HG02938 (cell line): ENCODE measurements at regions not wholly inside any gene's neighbourhood (a gene's known extent, or its start where the extent isn't known, plus 50 kb on each side); places are given as distances from the start of the nearest gene placed in this dataset.

ENCODE experiments used
- ATAC-seq: cut with Tn5 transposase; IDR thresholded peaks from one replicate; pipeline ENCODE4 v1.9.1; 2021; ENCODE audit warnings: mild to moderate bottlenecking, moderate library complexity; ENCODE audit not compliant: unreplicated experiment

DNA sequence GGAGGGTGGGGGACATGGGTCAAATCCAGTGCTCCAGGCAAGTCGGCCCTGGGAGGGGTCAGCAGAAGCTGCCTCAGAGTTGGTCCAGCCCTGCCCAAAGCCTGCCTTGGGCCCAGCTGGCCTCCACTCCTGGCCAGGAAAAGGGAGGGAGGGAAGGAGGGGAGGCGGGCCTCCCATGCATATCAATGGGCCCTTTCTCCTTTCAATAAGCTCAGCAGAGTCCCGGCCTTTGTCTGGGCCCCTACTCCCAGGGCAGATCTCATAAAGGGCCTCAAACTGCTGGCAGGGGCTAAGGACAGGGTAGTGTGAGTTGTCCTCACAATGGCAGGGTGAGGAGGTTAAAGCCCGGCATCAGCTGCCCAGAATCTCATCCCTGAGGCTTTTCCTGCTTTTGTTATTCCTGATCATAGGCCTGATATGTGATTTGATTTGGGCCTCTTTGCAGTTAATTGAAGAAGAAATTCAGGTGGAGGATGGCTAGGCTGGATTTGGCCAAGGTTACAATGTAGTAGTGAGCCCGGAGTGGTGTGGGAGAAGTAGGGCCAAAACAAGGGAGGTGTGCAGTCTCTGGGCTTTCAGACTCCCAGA, 121.1 kb upstream of the ATP6AP2 start:
- ATAC-seq = no peak

DNA sequence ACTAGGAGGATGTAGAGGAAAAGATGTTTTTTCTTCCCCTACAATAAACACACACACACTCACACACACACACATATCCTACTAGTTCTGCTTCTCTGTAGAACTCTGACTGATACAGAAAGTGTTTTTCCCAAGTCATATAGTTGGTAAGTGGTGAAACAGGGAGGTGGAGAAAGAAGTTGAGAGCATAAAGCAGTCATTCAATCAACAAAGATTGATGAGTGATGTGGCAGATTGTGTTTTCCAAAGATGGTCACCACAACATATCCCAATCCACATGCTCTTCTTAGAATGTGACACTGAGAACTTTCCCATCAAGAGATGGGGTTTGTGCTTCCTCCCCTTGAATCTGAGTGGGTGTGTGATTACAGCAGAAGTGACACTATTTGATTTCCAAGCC, 123.4 kb upstream of the ATP6AP2 start:
- ATAC-seq = no peak

DNA sequence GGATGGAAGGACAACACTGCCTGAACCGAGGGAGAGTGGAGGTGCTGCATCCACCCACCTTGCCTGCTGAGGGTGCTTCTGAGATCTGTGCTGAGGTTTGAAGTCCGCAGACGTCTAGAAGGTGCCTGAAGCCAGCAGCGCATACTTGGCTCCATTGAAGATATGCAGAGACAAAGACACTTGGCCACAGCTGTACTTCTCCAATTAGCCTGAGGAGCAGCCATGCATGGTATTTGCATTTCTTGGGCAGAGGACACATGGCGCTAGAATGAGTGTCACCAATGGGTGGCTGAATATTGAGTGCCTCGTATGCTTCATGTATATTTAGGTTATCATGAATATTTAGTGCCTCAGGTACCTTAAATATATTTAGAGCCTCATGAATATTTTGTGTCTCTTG, 128.7 kb upstream of the ATP6AP2 start:
- ATAC-seq = no peak

DNA sequence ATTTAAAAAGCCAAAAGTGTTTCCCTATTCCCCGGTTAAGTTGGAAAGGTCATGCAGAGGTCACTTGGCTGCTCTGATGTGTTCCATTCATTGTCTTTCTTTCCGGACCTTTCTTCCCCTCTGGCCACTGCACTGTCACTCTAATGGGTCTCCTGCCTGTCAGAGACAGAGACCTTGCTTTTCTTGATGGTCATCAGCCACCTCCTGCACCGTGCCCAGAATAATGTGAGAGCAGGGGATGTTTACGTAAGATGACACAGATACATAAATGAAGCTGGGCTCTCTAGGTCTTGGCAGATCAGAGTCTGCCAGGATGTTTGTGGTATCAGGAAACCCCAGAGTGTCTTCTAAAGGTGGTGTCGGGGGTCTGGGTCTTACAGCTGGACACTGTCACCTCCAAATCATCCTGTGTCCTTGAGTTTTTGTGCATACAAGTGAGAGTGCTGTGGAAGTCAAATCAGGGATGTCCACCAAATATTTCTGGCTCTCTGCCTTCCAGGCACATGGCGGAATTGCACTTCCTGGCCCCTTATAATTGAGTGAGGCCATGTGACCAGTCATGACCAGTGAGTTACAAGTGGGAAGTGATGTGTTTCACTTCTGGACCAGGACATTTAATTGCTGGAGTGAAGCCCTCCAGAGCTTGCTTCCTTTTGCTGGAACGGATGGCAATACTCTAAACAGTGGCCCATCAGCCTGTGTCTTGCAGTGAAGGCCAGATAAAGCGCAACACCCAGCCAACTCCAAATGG, 130.6 kb upstream of the ATP6AP2 start:
- no peak for ATAC-seq

DNA sequence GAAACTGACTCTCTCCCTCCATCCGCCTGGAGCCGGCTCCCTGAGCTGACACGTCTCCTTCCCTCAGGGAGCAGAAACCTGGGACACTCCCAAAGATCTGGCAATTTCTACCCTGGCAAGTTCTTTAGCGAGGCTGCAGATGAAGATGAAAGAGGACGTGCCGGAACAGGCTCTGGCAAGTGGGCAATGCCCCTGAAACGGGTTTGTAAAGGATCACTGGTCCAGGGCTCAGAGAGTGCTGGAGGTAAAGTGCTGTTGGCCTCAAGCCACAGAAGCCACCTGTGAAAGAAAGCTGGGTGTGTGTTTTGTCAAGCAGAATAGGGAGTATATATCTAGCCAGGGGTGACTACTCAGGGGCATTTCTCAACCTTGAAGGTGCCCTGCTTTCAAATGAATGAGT, 131.4 kb upstream of the ATP6AP2 start:
- no peak for ATAC-seq

DNA sequence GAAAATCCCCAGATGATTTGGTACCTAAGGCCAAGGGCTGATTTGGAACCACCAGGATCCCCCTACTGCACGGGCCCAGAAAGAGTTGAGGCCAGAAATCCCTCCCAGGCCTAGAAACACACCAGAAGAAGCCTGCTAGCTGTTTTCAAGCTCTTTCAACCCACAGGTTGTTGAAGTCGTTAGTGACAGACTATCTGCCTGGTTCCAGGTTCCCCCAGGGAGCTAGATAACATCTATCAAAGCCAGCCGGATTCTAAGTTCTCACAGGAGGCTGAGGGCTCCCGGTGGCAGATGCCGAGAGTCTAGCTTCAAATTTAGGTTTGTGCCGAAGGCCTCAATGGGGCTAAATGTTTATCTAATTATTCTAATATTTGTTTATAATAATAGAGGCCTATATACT, 132.0 kb upstream of the ATP6AP2 start:
- ATAC-seq = no peak

DNA sequence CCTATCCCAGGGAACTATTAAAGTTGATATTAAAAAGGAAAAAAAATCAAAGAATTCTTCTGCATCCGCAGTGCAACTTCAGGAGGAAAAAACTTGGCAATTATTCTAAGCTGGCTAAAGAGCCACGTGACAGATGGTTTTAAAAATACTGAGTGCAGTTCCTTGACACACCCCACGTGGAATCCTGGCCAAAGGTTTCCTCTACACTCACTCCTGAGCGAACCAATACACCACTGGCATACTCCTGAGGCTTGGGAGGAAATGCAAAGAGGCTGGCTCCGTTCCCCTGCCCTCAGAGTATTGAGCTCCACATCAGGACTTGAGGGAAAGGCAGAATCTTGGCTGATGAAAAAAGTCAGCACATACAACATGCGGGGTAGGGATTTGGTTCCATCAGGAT, 133.8 kb upstream of the ATP6AP2 start:
- ATAC-seq = no peak

DNA sequence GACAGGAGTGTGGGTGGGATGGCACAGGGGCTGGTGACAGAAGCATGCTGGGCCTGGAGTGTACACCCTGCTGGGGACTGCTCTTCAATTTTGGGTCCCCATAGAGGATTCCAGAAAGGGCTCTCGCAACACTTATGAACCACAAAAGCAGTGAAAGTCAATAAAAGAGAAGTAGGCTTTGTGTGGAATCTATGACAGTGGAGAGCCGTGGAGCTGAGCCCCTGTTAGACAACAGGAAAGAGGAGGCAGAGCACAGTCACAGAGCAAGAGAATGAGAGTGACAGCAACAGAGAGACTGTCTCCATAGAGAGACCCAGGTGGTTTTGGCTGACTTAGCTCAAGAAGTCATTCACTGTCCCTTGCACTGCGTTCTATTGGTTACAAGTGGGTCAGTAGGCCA, 135.1 kb upstream of the ATP6AP2 start:
- no peak for ATAC-seq

DNA sequence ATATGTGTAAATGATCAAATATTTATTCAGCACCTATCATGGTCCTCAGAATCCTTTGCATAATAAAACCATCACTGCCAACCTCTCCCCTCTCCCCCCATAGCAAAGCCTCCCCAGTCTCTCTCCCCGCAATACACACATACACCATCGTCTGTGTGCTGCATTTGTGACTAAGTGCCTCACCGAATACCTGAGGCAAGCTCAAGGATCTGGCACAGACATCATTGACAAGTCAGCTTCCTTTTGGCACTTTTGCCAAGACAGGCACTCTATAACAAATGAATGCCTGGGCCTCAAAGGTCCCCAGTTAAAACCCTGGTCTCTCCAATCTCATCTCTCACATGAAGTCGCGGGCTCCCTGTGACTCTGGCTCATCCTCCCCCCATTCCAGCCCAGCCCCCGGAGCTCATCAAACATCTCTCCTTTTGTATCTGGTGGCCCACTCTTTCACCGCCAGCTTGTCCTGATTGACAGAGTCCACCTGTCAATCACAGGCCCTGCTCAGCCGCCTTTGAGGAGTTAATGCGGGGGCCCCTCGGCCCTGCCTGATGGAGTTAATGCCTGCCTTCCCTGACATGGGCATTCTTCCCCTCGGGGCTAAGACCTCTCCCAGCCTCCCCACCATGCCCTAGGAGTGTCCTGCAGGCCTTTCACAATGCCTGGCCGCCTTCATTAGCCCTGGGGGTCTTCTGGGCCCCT, 135.8 kb upstream of the ATP6AP2 start:
- ATAC-seq = no peak

DNA sequence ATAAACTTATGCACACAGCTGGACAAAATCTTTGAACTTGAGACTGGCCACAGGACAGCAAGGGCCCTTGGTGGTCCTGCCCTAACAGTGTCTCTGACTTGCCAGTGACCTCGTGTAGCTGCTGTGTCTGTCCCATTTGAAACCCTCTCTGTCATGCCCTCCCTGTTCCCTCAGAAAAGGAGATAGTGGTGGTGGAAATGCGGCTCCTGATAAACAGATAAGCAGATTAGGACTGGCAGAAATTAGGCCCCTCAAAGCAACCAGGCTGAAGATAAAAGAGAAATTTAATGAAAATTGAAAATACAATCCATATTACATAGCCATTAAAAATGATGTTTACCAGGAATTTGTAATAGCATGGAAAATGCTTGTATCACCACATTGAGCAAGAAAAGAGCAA, 136.6 kb upstream of the ATP6AP2 start:
- no peak for ATAC-seq

DNA sequence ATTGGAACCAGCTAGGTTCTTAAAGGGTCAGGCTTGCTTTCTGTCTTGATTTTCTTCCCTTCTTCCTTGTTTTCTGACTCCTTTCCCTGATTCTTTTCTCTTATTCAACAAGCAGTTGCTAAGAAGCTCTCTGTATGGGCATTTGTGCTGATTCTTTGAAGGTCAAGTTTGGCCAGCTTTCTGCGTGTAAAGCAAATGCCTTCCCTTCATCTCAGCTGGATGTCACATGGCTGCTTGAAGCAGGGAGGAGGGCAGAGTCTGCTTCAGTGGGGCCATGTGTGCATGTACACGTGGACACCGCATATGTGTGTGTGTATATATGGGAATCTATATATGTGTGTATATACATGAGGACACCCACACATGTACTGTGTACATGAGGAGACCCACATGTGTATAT, 139.9 kb upstream of the ATP6AP2 start:
- no peak for ATAC-seq

DNA sequence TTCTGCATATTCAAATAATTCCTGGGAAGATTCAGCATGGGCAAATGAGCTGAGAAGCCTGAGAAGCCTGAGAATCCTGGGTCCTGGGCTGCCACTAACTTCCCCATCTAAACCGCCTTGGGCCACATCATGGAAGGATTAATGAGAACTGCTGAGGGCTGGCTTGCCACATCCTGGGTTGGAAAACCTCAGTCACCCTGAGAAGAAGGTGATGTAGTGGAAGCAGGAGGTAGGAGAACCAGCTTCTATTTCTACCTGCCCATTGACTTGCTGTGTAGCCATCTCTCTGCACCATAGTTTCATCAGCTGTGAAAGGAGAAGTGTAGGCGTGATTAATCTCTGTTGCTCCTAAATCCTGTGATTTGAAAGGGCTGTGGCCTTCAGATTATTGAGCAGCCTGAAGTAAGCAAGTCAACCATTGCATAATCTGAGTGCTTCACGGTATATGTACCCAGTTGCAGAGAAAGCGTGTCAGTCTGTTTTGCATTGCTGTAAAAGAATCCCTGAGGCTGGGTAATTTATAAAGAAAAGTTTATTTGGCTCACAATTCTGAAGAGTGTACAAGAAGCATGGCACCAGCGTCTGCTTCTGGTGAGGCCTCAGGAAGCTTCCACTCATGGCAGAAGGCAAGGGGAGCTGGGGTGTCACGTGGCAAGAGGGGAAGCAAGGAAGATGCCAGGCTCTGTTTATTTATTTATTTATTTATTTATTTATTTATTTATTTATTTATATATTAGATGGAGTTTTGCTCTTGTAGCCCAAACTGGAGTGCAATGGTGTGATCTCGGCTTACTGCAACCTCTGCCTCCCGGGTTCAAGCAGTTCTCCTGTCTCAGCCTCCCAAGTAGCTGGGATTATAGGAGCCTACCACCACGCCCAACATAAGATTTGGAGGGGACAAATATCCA, 140.9 kb upstream of the ATP6AP2 start:
- no peak for ATAC-seq

DNA sequence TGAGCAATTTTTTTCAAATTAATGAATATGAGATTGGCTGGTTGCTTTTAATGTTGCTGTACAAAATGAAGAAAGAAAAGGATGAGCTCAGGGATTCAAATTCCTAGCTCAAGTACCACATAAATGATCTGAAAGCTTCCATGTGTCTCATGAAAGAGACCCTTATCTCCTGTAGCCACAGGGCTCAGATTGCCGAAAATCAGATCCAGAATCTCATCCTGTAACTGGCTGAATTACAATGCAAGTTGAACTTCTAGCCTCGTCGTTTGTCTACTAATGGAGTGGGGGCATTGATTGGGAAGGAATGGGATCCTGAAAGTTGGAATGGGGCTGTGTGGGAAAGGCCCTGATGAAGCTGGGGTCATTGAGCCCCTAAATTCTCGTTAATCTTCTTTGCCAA, 143.4 kb upstream of the ATP6AP2 start:
- ATAC-seq = no peak

DNA sequence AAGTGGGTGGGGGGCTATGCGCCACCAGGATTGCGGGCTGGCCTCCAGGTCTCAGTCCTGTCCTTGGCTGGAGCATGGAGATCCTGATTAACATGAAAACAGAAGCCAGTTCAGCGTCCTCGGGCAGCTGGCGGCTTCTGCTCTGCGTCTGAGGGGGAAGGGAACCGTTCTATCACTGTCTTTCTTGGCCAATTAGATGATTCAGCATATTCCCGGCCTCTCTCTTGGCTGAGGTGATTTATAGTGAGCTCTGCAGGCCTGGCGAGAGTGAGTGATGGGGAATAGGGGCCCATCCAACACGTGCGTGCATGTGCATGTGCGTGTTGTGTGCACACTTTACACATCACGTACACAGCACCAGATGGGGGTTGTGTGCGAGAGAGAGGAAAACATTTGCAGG, 145.8 kb upstream of the ATP6AP2 start:
- ATAC-seq = no peak

DNA sequence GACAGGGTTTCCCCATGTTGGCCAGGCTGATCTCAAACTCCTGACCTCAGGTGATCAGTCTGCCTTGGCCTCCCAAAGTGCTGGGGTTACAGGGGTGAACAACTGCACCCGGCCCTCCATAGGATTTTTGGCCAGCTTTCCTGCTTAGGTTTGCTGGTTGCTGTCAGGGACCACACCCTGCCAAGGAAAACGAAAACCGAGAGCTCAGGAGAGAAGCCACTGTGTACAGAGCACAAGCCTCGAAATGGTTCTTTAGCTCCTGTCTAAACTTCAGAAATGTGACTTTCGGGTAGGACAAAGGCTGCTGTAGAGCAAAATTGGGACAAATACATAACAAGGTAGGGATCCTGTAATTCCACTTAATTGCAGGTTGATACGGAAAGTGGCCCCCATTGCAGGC, 146.3 kb upstream of the ATP6AP2 start:
- ATAC-seq = no peak

DNA sequence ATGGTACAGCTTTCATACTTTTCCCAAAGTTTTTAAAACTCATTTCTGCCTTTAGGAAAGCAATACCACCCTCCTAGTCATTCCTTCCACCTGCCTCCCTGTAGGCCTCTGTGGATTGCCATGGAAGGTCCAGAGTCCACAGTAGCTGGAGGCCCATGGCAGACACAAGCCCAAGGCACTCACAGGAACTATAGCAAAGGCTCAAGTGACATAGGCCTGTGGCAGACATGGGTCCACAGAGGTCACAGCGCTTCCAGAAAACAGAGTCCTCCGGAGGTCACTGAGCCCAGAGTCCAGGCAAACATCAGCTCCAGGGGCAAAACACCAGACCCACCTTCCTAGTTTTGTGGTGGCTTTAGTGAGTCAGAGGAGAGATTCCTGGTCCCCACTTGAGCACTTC, 147.6 kb upstream of the ATP6AP2 start:
- no peak for ATAC-seq

DNA sequence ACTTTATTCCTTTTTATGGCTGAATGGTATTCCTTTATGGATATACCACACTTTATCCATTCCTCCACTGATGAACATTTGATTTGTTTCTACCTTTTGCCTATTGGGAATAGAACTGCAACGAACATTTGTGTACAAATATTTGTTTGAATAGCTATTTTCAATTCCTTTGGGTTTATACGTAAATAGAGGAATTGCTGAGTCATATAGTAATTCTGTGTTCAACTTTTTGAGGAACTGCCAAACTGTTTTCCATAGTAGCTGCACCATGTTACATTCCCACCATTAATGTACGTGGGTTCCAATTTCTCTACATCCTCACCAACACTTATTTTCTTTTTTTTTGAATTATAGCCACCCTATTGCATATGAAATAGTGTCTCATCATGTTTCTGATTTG, 156.5 kb upstream of the ATP6AP2 start:
- no peak for ATAC-seq

DNA sequence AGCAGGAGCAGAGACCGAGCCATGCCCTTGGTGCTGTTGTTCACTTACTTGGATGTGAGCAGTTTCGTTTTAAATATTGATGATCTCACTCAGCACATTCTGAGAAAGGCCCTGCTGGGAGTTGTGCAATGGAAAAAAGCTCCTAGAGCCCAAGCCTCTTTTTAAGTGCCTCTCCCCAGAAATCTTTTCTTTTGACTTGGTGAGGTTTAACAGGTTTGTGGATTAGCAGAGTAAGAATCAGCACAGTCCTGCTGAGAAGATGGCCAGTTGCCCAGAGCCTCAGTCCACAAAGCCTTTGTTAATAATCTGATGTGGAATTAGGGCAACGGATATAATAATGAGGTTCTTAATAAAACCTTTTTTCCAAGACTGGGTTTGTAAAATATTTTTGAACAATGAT, 157.5 kb upstream of the ATP6AP2 start:
- ATAC-seq = no peak

DNA sequence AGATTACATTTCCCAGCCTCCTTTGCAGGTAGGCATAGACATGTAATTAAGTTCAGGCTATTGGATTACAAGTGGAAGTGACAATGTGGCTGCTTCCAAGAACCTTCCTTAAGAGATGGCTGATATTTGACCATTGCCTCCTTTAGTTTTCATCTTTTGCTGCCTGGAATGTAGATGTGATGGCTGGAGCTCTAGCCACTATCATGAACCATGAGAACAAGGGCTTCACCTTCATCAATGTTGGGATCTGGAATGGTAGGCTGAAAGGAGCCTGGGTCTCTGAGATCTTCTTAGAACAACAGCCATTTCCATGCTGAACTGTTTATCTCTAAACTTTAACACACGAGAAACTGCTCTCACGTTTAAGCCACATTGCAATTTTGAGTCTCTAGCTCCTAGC, 158.7 kb upstream of the ATP6AP2 start:
- no peak for ATAC-seq

DNA sequence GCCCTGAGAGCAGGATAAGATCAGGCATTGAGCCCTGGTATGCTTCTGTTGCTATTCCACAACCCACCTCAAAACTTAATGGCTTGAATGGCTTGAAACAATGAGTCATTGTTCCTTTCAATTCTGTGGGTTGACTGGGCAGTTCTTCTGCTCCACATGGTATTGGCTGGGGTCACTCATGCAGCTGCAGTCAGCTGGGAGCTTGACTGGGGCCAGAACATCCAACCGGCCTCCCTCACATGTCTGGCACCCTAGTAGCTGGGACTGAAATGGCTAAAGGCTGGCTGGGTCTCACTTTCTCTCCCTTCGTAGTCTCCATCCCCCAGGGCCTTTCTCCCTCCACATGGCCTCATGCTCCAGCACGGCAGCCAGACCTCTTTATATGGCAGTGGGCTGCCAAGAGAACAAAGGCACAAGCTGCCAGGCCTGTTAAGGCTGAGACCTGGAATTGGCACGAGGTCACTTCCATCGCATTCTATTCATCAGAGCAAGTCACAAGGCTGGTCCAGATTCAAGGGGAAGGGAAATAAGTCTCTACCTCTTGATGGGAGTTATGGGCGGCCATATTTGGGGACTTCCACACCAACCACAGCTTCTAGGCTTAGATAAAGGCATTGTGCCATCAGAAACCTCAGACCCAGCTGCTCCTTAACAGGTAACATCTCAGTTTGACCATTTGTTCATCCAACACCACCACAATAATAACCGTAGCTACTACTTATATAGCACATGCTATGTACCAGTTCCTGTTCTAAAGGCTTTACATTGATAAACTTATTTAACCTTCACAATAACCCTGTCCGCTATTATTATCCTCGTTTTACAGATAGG, 159.7 kb upstream of the ATP6AP2 start:
- no peak for ATAC-seq

DNA sequence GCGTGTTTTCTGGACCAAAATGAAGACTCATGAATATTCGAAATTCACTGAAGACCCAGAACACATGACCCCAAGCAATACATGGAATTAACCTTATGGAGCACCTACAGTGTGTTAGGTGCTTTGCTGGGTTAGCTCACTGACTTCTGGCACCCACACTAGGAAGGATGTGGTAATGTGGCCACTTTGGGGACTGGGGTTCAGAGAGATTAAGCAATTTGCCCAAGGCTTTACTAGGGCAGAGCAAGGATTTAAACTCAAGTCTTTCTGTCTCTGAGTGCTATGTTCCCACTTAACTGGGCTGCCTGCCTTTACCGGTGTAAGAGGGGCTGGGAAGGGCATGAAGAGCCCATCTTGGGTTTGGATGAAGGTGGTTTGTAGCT, 162.0 kb upstream of the ATP6AP2 start:
- ATAC-seq = no peak
